Heart left ventricle (tissue), 16 donors: ENCODE measurements at regions not wholly inside any gene's neighbourhood (a gene's known extent, or its start where the extent isn't known, plus 50 kb on each side); places are given as distances from the start of the nearest gene placed in this dataset.
A peak's percentile ranks its signal among the peaks of the same experiment; 100 is the strongest.

Source experiments
- ATAC-seq, 4 donors: fragments of 200-7000 bp; cut with Tn5 transposase; one replicate each; pipeline ENCODE4 v1.9.1; 2020 to 2022; ENCODE audit warnings: moderate library complexity in 4 of 4, mild to moderate bottlenecking in 3 of 4, moderate number of reproducible peaks in 1 of 4
- DNase-seq, 5 donors: peaks; one replicate each; pipeline ENCODE4 v3.0.0-alpha.2; 2020
- H3K27ac ChIP-seq, 12 donors: fragments of 200-600 bp; sonication (generic) in 4 of 12; one replicate each; pipeline versions ENCODE4 v1.5.0 to v1.8.0; 2016 to 2022; ENCODE audit warnings: mild to moderate bottlenecking in 2 of 12
- H3K27me3 ChIP-seq, 9 donors: fragments of 200-600 bp; sonication (generic) in 2 of 9; one replicate each; pipeline versions ENCODE4 v1.5.1 to v1.8.0; 2016 to 2022; ENCODE audit warnings: mild to moderate bottlenecking in 3 of 9
- H3K36me3 ChIP-seq, 9 donors: fragments of 200-600 bp; sonication (generic) in 2 of 9; one replicate each; pipeline versions ENCODE4 v1.5.0 to v1.8.0; 2018 to 2022; ENCODE audit warnings: mild to moderate bottlenecking in 2 of 9
- H3K4me1 ChIP-seq, 12 donors: fragments of 200-600 bp; sonication (generic) in 4 of 12; one replicate each; pipeline versions ENCODE4 v1.5.0 to v1.8.0; 2016 to 2022; ENCODE audit warnings: mild to moderate bottlenecking in 3 of 12
- H3K4me3 ChIP-seq, 12 donors: fragments of 200-600 bp; sonication (generic) in 4 of 12; one replicate each; pipeline versions ENCODE4 v1.5.0 to v1.8.0; 2017 to 2022; ENCODE audit warnings: mild to moderate bottlenecking in 9 of 12, moderate library complexity in 4 of 12
- H3K9me3 ChIP-seq, 12 donors: fragments of 200-600 bp; sonication (generic) in 4 of 12; one replicate each; pipeline versions ENCODE4 v1.5.0 to v1.8.0; 2016 to 2022; ENCODE audit warnings: mild to moderate bottlenecking in 1 of 12
- POLR2A ChIP-seq, 2 donors: fragments of 450-650 bp; IDR thresholded peaks; one replicate each; pipeline ENCODE4 v1.6.1; 2017; ENCODE audit warnings: antibody characterized with exemption in 2 of 2, mild to moderate bottlenecking in 2 of 2, moderate library complexity in 2 of 2
- WGBS, 4 donors: extraction: QIAGEN DNeasy Blood & Tissue Kit in 2 of 4; methylation state at CpG; one replicate each; pipeline versions ENCODE4 v1.1.5 to v1.1.7; 2013 to 2018; 5-methylcytosine and 5-hydroxymethylcytosine counted together
- intact Hi-C, 10 donors: fragments of 100-400 bp; cut with DNase I; formaldehyde crosslinking; loops; one replicate each; pipeline versions ENCODE4 v1.11.1 to v1.14.2; 2022
- TF ChIP-seq, protein P1 (sequence below), 12 donors: fragments of 200-600 bp; sonication (generic) in 4 of 12; IDR thresholded peaks; one replicate each; pipeline versions ENCODE4 v1.5.0 to v1.8.0; 2018 to 2022; ENCODE audit warnings: antibody characterized with exemption in 12 of 12, mild to moderate bottlenecking in 5 of 12
- donor health status: ischemic (EF 13 %, LVEDD 7.1; RV severe dilation, severe dysfunction).
- donor health status: healthy with polysubstance abuse.
- donor health status: DM: no; HTN: yes; CAD: no.
- donor health status: DM: no; HTN: no; CAD: no.
- donor health status: ischemic (EF 25% LVEDD 6.9; RV normal size, moderate dysfunction).
- donor health status: ischemic (EF 25% LVEDD 5.7; RV mildly dilated, moderate dysfunction).
- donor health status: healthy.
- donor health status: DM: yes; HTN: yes; CAD: no.
- donor health status: ischemic (EF 35%, LVEDD 5.7; RV mildly dilated, moderate dysfunction).
- donor health status: nonischemic (EF 11% LVEDD 7.7; RV severe dilation, severe dysfunction).
- donor health status: DM: yes; HTN: yes; CAD: no.
- donor health status: PGD.
- donor health status: ischemic (EF 29% LVEDD 5.4; RV normal size, mild dysfunction).
- donor health status: nonischemic (EF 23%, LVEDD 6.1; RV moderate dilation, normal function).

DNA sequence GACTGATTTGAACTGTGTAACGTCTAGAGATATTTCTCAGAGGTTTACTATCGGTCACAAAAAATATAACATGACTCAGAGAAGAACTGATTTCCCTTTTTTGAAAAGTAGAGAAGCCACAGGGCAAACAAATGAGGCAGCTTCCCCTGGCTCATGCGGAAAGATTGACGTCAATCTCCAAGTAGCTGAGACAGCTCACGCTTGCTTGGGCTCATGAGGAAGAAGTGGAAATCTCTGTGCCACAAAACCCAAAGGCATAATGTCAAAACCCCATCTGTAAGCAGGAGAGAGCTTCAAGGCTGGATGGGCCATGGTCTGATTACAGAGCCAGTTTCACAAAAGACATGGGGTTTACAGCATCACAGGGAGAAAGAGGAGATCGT is 188.1 kb downstream of the ARL4C start:
- peaks cover 0 to 23% (median 0%) of the 10 kb centered on the region in 12 donors for H3K4me1 ChIP-seq
- H3K9me3 ChIP-seq: no peaks in the 10 kb centered on the region
- ATAC-seq (peak; percentile 51 to 80 (median 68)), DNase-seq (peak in 2 of 5 donors; percentile 31 to 38)
- no peak overlapping the region for H3K4me3 ChIP-seq
- 66 to 74% (median 68%) methylated on average over 6 of the region's 6 CpGs for WGBS, 4 donors
- no peaks in the 10 kb centered on the region for H3K36me3 ChIP-seq
- H3K27me3 ChIP-seq: peaks cover 0 to 8% (median 0%) of the 10 kb centered on the region in 9 donors
- TF ChIP-seq, protein P1, sequence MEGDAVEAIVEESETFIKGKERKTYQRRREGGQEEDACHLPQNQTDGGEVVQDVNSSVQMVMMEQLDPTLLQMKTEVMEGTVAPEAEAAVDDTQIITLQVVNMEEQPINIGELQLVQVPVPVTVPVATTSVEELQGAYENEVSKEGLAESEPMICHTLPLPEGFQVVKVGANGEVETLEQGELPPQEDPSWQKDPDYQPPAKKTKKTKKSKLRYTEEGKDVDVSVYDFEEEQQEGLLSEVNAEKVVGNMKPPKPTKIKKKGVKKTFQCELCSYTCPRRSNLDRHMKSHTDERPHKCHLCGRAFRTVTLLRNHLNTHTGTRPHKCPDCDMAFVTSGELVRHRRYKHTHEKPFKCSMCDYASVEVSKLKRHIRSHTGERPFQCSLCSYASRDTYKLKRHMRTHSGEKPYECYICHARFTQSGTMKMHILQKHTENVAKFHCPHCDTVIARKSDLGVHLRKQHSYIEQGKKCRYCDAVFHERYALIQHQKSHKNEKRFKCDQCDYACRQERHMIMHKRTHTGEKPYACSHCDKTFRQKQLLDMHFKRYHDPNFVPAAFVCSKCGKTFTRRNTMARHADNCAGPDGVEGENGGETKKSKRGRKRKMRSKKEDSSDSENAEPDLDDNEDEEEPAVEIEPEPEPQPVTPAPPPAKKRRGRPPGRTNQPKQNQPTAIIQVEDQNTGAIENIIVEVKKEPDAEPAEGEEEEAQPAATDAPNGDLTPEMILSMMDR (IDR thresholded peaks at IDR 0.05): no peak
- TF ChIP-seq POLR2A (IDR thresholded peaks at IDR 0.05): no peak
- intact Hi-C loops: no loop called here
- peak overlapping the region in 4 of 12 donors; percentile 5 to 89 (median 30) for H3K27ac ChIP-seq

- intact Hi-C loops: no loop called here
- Histone ChIP-seq H3K4me3 (no peak overlapping the region), H3K27ac (peak overlapping the region in 3 of 12 donors; percentile 9 to 89 (median 45)), H3K4me1 (peaks cover 0 to 23% (median 0%) of the 10 kb centered on the region in 12 donors), H3K9me3 (no peaks in the 10 kb centered on the region), H3K36me3 (no peaks in the 10 kb centered on the region), H3K27me3 (peaks cover 0 to 14% (median 0%) of the 10 kb centered on the region in 9 donors)
- TF ChIP-seq, protein P1 (IDR thresholded peaks at IDR 0.05): no peak
- TF ChIP-seq POLR2A (IDR thresholded peaks at IDR 0.05): no peak
- ATAC-seq: peak in 1 of 4 donors; percentile 5
- DNase-seq: no peak
- WGBS, 4 donors: 87 to 94% (median 90%) methylated on average over 7 of the region's 7 CpGs
Observed at GRCh38 chr2:234308073-234308812, 188.6 kb downstream of the ARL4C start.

DNA sequence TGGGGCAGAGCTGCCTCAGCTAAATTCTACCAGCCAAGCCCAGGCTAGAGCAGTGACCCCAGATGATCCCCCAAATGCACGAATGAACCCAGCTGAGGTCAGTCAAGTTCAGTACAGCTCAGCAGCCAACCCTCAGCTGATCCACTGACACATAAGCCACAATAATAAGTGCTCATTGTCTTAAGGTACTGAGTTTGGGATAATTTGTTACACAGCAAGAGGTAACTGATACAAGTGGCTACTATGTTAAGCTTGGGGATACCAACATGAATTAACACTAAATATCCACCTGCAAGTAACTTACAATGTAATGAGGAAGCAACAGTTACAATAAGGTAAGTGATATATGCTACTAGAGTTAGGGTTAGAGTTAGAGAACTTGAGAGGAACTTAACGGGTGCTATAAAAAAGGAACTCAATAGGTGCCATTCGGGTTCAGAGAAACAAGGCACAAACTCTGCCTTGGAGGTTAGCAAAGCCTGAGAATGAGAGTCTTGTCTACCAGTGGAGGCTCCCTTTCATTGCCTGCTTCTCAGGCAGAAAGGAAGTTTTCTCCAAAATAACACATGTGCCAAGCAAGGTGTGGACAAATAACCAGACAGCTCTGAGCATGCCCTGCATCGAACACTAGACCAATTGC is 189.4 kb downstream of the ARL4C start:
- DNase-seq: no peak
- 84 to 94% (median 91%) methylated on average over 4 of the region's 4 CpGs for WGBS, 4 donors
- TF ChIP-seq, protein P1 (IDR thresholded peaks at IDR 0.05): no peak
- Histone ChIP-seq H3K36me3 (no peaks in the 10 kb centered on the region), H3K9me3 (no peaks in the 10 kb centered on the region), H3K4me1 (peaks cover 0 to 23% (median 0%) of the 10 kb centered on the region in 12 donors), H3K27me3 (peaks cover 0 to 15% (median 0%) of the 10 kb centered on the region in 9 donors), H3K4me3 (no peak overlapping the region), H3K27ac (peak overlapping the region in 1 of 12 donors; percentile 89)
- ATAC-seq: no peak
- intact Hi-C loops: no loop called here

DNA sequence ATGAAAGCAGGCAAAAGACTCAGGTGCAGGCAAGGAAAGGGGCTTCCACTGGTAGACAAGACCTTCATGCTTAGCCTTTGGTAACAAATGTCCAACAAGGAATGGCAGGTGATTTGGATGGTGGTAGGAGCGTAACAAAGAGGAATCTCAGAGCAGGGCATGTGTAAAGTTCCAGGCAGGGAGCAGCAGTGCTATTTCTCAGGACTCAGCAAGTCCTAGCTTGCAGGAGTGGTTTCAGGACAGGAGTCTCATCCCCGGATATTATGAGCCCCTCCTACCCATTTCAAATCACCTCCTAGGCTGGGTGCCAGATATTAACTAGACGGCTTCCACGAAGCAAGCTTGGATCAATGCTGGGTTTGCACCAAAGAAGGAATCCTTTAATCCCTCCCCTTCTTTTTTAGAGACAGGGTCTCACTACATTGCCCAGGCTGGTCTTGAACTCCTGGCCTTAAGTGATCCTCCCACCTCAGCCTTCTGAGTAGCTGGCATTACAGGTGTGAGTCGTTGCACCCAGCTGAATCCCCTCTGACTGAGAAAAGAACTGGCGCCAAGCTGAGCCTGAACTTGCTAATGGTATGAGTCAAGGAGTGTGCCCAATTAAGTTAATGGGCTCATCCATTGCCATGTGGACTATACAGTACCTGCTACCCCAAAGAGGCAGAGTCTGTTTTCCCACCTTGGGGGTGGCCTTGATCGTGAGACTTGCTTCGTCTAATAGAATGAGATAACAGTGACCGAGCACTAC is 190.3 kb downstream of the ARL4C start:
- TF ChIP-seq, protein P1 (IDR thresholded peaks at IDR 0.05): no peak
- TF ChIP-seq POLR2A (IDR thresholded peaks at IDR 0.05): no peak
- Histone ChIP-seq H3K4me1 (peaks cover 0 to 23% (median 0%) of the 10 kb centered on the region in 12 donors), H3K27ac (no peak overlapping the region), H3K27me3 (peaks cover 0 to 15% (median 0%) of the 10 kb centered on the region in 9 donors), H3K9me3 (no peaks in the 10 kb centered on the region), H3K4me3 (no peak overlapping the region), H3K36me3 (no peaks in the 10 kb centered on the region)
- no peak for DNase-seq
- intact Hi-C loops: no loop called here
- ATAC-seq: no peak
- WGBS, 4 donors: 82 to 92% (median 85%) methylated on average over 6 to 9 of the region's 9 CpGs
